GF-D8 (cell line): ENCODE measurements at regions not wholly inside any gene's neighbourhood (a gene's known extent, or its start where the extent isn't known, plus 50 kb on each side); places are given as distances from the start of the nearest gene placed in this dataset.
A peak's percentile ranks its signal among the peaks of the same experiment; 100 is the strongest.

Experiments
- DNase-seq: peaks from one replicate; lab custom pipeline; 2025; lab: John Stamatoyannopoulos, UW

DNA sequence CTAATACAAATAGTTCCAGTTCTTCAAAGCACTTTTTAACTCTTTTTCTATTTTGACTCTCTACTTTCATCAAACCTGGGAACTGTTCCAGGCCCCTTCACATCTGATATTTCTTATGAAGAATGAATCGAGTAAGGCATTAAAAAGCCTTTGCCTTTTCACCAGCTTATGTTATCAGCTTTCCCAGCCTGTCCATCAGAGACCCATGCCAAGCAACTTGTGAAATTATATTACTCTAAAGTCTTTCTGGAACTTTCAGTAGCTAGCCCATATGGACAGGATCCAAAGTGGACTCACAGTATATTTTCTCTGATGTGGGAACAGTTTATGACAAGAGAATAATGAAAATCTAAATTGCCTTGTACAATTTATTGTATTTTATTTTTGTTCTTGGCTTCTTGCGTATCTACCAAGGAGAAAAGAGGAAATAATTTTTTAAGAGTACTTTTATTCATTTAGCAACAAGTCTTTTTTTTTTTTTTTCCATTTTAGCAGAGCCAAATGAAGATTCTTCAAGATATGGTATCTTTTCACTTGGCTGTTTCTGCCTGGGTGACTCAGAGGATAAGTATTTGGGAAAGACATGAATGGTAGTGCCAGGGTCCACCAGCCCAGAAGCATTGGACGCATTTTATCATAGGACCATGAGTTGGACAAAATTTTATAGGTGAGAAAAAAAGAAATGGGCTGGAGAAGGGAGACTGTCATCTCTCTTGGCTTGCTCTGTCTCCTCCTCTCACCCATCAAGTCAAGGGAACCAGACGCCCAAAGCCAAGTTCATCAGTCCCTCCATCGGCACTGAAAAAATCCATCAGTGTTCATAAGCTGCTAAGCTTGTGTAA is 195.8 kb upstream of the NEBL start:
- DNase-seq = no peak

DNA sequence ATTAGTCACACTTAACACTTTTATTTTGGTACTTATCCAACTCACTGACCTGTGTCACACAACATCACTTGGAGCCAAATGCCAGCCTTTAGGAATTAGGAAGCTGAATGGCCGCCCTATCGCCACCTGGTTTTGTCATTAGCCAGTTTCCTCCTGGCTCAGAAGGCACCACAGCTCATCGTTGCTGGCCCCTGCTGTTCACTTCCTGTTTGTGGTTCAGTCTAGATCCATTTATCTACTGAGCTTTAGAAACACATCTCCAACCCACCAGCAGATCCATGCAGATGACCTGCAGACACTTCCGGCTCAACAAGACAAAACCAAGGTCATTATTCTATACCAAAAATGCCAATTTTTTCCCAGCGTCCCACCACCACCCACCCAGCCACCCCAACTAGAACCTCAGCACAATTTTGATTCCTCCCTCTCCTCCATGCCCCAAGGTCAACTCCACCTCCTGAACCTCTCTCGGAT is 193.5 kb upstream of the NEBL start:
- no peak for DNase-seq

DNA sequence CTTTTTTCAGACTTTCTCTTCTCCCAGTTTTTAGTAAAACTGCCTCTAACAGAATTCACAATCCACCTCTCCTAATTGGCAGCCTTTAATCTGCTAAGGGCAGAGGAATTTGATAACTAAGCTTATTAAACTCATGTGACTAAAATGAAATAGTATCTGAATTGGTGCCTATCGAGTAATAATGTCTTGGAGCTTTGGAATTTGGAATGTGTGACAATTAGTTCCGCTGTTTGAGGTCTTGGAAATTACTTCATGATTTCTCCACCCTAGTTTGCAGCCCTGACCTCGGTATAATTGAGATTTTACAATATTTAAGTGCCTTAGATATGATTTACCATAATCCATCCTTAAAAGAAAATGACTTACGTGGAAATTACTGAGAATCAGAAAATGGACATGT is 190.4 kb upstream of the NEBL start:
- DNase-seq = no peak

GRCh38 chr10:21084700-21085099 is 187.6 kb upstream of the NEBL start:
- DNase-seq = no peak

GRCh38 chr10:21083861-21084260 is 186.8 kb upstream of the NEBL start:
- no peak for DNase-seq

GRCh38 chr10:21082206-21082605 is 185.1 kb upstream of the NEBL start:
- no peak for DNase-seq

DNA sequence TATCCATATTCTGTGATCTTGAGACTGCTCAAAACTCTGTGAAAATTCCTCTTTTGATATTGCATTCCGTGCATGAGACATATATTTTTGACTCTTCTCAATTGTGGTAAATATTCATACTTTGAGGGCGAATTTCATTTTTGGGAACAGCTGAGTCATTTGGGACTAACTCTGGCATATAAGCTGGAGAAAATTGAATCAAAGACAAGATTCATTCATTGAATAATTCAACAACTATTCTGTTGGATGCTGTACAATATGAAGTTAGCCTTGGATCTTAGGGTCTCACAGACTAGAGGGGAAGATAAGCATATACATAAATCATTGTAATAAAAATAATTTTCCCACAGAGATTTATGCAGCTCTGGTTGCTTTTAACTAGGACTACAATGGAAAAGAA is 183.2 kb upstream of the NEBL start:
- no peak for DNase-seq

- DNase-seq = no peak
These were observed 182.2 kb upstream of the NEBL start for GRCh38 chr10:21079330-21079658.

DNA sequence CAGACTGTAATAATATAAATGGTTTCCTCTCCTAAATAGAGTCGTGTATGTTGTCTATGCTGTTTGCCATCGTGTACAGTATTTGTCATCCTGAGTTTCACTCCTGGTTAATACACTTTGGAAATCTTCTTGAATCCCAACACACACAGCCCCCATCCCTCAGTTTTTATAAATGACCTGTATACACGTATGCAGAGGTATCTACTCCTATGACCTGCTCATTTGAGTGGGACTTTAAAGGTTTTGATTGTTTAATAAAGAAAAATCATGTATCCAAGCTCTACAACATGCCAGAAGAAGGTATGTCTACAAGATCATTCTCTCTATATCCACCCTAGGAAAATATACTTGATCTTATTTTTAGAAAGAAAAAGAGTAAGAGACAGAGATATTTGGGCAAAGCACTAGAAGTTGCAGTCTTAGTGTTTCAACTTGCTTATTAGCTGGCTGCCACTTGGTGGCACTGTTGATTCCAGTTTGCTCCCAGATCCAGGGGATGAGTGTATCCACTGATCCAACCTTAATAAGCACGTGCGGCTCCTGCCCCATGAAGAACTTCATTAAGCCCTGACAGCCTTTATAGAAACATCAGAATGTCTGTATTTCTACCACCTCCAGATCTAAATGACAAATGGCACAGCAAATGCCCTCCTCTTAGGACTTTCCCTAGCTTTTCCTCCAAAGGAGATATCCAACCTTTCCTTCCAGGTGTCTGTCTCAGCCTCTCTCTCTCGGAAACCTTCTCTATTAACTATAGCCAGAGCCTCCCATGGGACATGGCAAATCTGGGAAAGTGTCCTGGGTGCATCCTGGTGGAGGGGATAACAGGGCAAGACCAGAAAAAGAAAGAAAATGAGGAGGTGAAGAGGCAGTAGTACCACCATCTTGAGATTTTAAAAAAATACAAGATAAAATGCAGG is 181.6 kb upstream of the NEBL start:
- peak; percentile 11 for DNase-seq

GRCh38 chr10:21077681-21078080 is 180.6 kb upstream of the NEBL start:
- no peak for DNase-seq

DNA sequence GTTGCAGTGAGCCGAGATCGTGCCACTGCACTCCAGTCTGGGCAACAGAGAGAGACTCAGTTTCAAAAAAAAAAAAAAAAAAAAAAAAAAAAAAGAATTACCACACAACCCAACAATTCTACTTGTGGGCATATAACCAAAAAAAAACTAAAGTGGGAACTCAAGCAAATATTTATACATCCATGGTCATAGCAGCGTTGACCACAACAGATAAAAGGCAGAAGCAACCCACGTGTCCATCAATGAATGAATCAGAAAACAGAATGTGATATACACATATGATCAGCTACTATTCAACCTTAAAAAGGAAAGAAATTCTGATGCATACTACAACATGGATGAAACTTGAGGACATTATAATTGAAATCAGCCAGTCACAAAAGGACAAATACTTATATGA is 179.3 kb upstream of the NEBL start:
- DNase-seq = no peak

DNA sequence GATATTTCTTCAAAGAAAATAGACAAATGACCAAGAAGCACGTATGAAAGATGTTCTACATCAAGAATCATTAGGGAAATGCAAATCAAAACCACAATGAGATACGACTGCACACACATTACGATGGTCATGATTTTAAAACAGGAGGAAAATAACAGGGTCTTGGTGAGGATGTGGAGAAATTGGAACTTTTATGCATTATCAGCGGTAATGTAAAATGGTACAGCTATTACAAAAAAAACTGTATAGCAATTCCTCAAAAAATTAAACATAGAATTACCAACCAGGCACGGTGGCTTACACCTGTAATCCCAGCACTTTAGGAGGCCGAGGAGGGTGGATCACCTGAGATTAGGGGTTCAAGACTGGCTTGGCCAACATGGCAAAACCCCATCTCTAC is 178.8 kb upstream of the NEBL start:
- no peak for DNase-seq

- DNase-seq = no peak
These were observed 174.0 kb upstream of the NEBL start for GRCh38 chr10:21071001-21071673.

- DNase-seq = no peak
These were observed 173.0 kb upstream of the NEBL start for GRCh38 chr10:21069929-21070700.

DNA sequence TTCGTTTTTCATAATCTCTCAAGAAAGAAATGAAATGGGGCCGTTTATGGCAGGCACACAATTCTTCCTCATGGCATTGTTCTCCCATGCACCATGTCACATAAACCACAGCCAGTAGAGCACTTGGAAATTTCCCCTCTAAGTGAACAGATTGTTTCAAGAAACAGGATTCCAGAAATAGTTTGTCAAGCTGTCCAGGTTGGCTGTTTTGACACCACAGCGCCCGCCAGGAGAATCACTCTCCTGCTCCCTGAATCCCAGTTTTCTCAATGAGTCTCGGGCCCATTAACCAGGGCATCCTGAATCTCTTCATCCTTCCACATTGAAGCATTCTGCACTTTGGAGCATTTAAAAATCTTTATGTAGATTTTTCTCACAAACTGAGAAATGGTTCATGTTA is 172.2 kb upstream of the NEBL start:
- no peak for DNase-seq

- no peak for DNase-seq
These were observed 171.0 kb upstream of the NEBL start for GRCh38 chr10:21068026-21068656.

DNA sequence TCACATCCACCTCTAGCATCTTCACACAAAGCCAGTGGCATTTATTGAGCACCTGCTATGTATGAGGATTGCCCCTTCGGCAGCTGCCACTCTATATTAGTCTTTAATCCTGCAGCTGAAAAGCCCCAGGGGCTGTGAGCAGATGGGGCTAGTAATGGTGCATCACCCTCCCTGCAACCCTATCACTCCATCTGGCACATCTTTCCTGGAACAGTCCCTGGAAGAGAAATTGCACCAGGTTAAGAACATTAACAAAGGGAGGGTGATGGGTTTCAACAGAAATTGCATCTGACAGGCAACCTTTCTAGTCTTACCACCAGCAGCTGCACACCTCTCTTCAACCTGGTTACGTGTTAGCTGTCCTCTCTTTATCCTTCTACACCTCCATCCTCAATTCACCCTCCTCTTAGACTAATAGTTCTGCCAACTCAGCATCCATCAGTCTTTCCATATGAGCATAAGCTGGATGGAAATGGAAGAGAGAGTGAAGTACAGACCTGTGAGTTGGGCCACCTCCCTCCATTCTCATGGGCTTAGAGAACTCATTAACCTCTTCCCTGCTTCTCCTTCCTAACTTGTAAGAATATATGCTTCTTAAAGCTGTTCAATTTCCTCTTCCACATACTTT is 168.6 kb upstream of the NEBL start:
- DNase-seq = no peak

GRCh38 chr10:21061982-21062381 is 164.9 kb upstream of the NEBL start:
- DNase-seq = no peak

GRCh38 chr10:21061184-21061583 is 164.1 kb upstream of the NEBL start:
- DNase-seq = no peak

DNA sequence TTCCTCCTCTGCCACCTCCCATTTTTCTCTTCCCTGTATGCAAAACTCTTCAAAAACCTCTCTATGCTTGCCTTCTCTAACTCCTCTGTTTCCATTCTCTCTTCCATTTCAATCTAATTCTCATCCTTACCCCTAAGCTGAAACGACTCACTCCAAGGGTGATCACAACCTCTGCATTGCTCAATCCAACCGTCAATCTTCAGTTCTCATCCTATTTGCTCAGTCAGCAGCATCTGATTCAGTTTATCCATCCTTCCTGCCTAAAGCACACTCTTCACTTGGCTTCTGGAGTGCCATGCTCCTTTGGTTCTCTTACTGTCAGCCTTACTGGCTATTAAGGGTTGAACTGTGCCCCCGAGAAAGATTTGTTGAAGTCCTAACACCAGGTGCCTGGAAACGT is 163.5 kb upstream of the NEBL start:
- no peak for DNase-seq

DNA sequence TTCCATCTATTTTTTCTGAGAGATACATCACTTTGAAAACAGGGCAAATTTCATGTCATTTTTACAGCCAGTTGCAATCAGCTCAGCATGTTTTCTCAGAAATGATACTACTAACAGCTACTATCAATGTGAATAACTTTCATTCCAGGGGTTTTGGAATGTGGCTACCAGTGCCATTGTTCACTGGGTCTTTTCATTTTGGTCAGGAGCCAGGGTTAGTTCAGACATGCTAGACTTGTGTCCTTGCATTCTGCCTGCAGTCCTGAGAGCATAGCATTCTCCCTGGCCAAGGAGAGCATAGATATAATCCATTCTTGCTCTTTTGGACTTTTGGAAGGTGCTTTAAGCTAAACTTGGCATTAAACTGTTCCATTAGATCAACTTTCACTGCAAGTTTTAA is 160.9 kb upstream of the NEBL start:
- DNase-seq = no peak
